ENCODE measurements at regions not wholly inside any gene's neighbourhood (a gene's known extent, or its start where the extent isn't known, plus 50 kb on each side); places are given as distances from the start of the nearest gene placed in this dataset.

DNA sequence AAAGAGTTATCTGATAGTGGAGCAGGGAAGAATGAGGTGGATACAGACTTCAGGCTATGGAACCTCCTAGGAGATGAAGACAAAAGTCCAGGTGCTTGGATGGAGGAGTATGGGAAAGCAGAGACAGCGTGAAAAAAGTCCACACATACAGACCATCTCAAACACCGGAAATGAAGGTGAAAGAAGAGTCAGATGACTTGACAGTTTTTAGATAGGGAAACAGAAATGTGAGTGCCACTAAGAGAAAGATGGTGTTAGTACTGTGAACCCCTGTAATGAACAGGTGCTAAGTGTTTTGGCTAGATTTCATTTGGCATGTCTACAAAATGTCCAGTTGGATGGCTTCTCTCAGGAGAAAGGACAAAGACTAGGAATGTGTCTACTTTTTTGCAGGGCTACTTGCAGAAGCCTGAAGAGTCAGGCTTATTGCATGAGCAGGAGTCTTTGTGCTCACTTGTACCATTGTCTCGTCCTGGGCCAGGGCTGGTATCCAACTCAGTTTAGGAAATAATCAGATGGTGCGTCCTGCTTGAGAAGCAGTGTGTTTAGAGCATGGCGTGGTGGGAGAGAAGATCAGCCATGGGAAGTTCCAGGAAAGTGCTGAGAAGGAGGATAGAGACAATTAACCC lies 90.6 kb upstream of the STARD4 start:
- Histone ChIP-seq H3K9me3 (no peaks in the 10 kb centered on the region), H3K27me3 (no peaks in the 10 kb centered on the region), H3K27ac (no peak overlapping the region), H3K4me3 (no peak overlapping the region), H3K4me1 (no peaks in the 10 kb centered on the region), H3K36me3 (no peaks in the 10 kb centered on the region)
- TF ChIP-seq, protein P1, sequence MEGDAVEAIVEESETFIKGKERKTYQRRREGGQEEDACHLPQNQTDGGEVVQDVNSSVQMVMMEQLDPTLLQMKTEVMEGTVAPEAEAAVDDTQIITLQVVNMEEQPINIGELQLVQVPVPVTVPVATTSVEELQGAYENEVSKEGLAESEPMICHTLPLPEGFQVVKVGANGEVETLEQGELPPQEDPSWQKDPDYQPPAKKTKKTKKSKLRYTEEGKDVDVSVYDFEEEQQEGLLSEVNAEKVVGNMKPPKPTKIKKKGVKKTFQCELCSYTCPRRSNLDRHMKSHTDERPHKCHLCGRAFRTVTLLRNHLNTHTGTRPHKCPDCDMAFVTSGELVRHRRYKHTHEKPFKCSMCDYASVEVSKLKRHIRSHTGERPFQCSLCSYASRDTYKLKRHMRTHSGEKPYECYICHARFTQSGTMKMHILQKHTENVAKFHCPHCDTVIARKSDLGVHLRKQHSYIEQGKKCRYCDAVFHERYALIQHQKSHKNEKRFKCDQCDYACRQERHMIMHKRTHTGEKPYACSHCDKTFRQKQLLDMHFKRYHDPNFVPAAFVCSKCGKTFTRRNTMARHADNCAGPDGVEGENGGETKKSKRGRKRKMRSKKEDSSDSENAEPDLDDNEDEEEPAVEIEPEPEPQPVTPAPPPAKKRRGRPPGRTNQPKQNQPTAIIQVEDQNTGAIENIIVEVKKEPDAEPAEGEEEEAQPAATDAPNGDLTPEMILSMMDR (IDR thresholded peaks at IDR 0.05) = no peak
- TF ChIP-seq POLR2A (IDR thresholded peaks at IDR 0.05) (no peak), POLR2AphosphoS5 (IDR thresholded peaks at IDR 0.05; ENCODE audit: insufficient read depth in 1 of 2, low read depth in 1 of 2) (no peak)
- no peak for DNase-seq (ENCODE audit: extremely low spot score in 2 of 2)
- intact Hi-C loops (cut with DNase I) = no loop called here

DNA sequence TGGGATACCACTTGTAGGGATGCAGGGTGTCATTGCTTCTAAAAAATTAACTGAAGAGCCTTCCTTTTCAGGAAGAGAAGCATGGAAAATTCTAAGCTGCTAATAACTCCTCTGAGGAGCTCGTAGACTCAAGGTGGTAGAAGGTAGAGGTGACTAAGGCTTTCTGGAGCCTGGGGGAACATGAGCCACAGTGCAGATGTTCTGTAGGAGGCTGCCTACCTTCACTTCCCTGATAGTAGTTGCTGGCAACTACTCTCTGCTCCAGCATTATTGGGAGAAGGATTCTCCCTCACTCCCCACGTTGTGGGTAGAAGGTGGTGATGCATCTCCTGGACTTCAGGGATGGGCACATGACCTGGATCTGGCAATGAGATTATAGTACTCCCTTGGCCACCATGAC lies 86.7 kb upstream of the STARD4 start:
- H3K36me3 ChIP-seq = no peaks in the 10 kb centered on the region
- TF ChIP-seq, protein P1 (IDR thresholded peaks at IDR 0.05) = no peak
- TF ChIP-seq POLR2A (IDR thresholded peaks at IDR 0.05) (no peak), POLR2AphosphoS5 (IDR thresholded peaks at IDR 0.05; ENCODE audit: insufficient read depth in 1 of 2, low read depth in 1 of 2) (no peak)
- no peak for DNase-seq (ENCODE audit: extremely low spot score in 2 of 2)
- intact Hi-C loops (cut with DNase I) = no loop called here
- no peaks in the 10 kb centered on the region for H3K9me3 ChIP-seq
- no peak overlapping the region for H3K27ac ChIP-seq
- H3K4me1 ChIP-seq = no peaks in the 10 kb centered on the region
- no peaks in the 10 kb centered on the region for H3K27me3 ChIP-seq
- no peak overlapping the region for H3K4me3 ChIP-seq

DNA sequence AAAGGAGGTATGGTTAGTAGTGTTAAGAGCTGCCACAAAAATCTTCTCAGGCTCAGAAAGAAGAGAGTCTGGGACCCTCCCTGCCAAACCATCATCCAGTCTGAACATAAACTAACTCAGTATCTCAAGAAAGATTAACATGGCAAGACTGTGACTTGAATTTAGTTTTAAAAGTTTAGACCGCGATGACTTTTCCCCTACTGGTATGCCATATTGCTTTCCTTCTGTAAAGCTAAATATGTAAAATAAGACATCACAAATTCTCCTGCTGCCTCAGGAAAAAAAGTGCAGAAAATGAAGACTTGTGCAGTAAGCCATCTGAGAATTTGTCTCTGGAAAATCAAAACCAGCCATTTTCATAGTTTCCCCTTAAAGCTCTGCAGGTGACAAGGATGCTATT lies 85.2 kb upstream of the STARD4 start:
- intact Hi-C loops (cut with DNase I) = no loop called here
- TF ChIP-seq POLR2AphosphoS5 (IDR thresholded peaks at IDR 0.05; ENCODE audit: insufficient read depth in 1 of 2, low read depth in 1 of 2) (no peak), POLR2A (IDR thresholded peaks at IDR 0.05) (no peak)
- TF ChIP-seq, protein P1 (IDR thresholded peaks at IDR 0.05) = no peak
- Histone ChIP-seq H3K36me3 (no peaks in the 10 kb centered on the region), H3K4me3 (no peak overlapping the region), H3K9me3 (no peaks in the 10 kb centered on the region), H3K27ac (no peak overlapping the region), H3K4me1 (no peaks in the 10 kb centered on the region), H3K27me3 (no peaks in the 10 kb centered on the region)
- no peak for DNase-seq (ENCODE audit: extremely low spot score in 2 of 2)

DNA sequence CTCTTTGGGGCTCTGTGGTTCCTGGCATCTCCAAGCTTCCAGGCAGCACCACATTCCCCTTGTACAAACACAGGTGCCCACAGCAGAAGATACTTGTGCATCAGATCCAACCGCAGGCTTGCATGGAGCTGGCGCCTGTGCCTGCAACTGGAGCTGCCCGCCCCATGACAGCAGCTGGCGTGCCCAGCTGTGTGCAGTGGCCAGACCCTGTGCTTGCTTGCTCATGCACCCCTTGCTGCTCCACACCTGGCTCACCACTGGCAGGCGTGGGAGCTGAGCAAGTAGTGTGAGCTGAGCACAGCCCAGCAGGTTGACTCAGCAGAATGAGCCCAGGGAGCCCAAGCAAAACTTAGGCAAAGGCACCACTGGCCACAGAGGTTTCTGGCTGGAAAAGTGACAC lies 84.4 kb upstream of the STARD4 start:
- Histone ChIP-seq H3K4me3 (no peak overlapping the region), H3K27me3 (no peaks in the 10 kb centered on the region), H3K9me3 (no peaks in the 10 kb centered on the region), H3K27ac (no peak overlapping the region), H3K4me1 (no peaks in the 10 kb centered on the region), H3K36me3 (no peaks in the 10 kb centered on the region)
- TF ChIP-seq POLR2A (IDR thresholded peaks at IDR 0.05) = no peak
- TF ChIP-seq, protein P1 (IDR thresholded peaks at IDR 0.05) = no peak
- TF ChIP-seq POLR2AphosphoS5 (IDR thresholded peaks at IDR 0.05; ENCODE audit: insufficient read depth in 1 of 2, low read depth in 1 of 2) = no peak
- no peak for DNase-seq (ENCODE audit: extremely low spot score in 2 of 2)
- intact Hi-C loops (cut with DNase I) = no loop called here

GRCh38 chr5:111595425-111595824 lies 83.1 kb upstream of the STARD4 start:
- no peaks in the 10 kb centered on the region for H3K9me3 ChIP-seq
- no peaks in the 10 kb centered on the region for H3K27me3 ChIP-seq
- no peak overlapping the region for H3K4me3 ChIP-seq
- no peak overlapping the region for H3K27ac ChIP-seq
- no peaks in the 10 kb centered on the region for H3K36me3 ChIP-seq
- DNase-seq (ENCODE audit: extremely low spot score in 2 of 2) = no peak
- TF ChIP-seq, protein P1 (IDR thresholded peaks at IDR 0.05) = no peak
- no peak for TF ChIP-seq POLR2A (IDR thresholded peaks at IDR 0.05)
- TF ChIP-seq POLR2AphosphoS5 (IDR thresholded peaks at IDR 0.05; ENCODE audit: insufficient read depth in 1 of 2, low read depth in 1 of 2) = no peak
- intact Hi-C loops (cut with DNase I) = no loop called here
- H3K4me1 ChIP-seq = no peaks in the 10 kb centered on the region

All from vagina (tissue), 2 donors.